ENCODE measurements at regions not wholly inside any gene's neighbourhood (a gene's known extent, or its start where the extent isn't known, plus 50 kb on each side); places are given as distances from the start of the nearest gene placed in this dataset.
"Not testable (repeated sequence)": the region's sequence is repeated elsewhere in the genome, so short reads cannot be mapped to it uniquely, and the experiment has no call there.

- no peak for DNase-seq
These were observed 506.2 kb upstream of the SLC35B3 start for GRCh38 chr6:8941577-8941976.

GRCh38 chr6:8940356-8940755 lies 505.0 kb upstream of the SLC35B3 start:
- peak; percentile 11 for DNase-seq

DNA sequence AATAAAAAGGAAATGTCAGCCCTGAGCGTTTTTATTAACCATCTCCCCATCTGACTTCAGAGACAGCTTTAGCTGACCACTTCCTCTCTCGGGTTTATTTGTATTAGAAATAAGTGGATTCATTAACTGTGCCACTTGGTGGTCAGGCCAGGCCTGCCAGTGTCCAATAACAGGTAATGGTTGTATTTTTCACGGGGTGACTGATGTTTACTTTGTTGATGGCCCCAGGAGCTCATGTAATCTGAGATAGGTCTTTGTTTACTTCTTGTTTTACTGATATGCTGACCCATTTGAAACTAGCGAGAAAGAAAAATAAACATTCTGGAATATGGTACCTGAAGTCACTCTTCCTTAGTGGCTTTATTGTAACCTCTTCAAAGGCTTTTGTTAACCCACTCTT lies 504.3 kb upstream of the SLC35B3 start:
- peak; percentile 86 for DNase-seq

DNA sequence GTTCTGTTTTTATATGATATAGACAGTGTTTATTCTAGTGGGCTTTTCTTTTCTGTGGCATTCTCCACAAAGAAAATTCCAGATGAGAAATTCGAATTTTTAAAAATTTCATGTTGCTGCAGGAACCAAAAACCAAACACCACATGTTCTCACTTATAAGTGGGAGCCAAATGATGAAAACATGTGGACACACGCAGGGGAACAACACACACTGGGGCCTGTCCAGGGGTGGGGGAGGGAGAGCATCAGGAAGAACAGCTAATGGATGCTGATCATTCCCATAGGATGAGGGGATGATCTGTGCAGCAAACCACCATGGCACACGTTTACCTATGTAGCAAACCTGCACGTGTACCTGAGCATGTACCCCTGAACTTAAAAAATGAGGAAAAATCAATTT lies 499.0 kb upstream of the SLC35B3 start:
- DNase-seq = no peak

GRCh38 chr6:8930009-8930408 lies 494.7 kb upstream of the SLC35B3 start:
- DNase-seq = no peak

DNA sequence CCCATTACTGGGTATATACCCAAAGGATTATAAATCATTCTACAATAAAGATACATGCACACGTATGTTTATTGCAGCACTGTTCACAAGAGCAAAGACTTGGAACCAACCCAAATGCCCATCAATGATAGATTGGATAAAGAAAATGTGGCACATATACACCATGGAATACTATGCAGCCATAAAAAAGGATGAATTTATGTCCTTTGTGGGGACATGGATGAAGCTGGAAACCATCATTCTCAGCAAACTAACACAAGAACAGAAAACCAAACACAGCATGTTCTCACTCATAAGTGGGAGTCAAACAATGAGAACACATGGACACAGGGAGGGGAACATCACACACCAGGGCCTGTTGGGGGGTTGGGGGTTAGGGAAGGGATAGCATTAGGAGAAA lies 484.9 kb upstream of the SLC35B3 start:
- DNase-seq = not testable (repeated sequence)

- no peak for DNase-seq
These were observed 482.9 kb upstream of the SLC35B3 start for GRCh38 chr6:8918196-8918595.

- no peak for DNase-seq
These were observed 479.4 kb upstream of the SLC35B3 start for GRCh38 chr6:8914700-8915099.

DNA sequence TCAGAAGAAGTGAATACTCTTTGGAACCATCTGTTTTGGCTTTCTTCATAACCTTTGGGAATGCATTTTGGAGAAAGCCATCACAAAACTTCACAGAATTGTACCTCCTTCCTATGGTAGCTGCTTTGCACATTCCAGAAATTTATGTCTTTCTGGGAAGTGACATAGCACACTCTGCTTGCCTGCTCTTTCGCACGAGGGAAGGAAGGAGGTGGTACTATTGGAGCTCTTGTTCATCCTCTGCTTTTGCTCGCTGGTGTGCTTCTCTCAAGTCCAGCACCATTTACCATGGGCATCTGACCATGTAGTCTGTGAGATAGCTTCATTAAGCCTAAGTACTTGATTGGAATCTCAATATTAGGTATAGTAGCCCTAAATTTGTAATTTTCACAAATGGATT lies 473.3 kb upstream of the SLC35B3 start:
- no peak for DNase-seq

DNA sequence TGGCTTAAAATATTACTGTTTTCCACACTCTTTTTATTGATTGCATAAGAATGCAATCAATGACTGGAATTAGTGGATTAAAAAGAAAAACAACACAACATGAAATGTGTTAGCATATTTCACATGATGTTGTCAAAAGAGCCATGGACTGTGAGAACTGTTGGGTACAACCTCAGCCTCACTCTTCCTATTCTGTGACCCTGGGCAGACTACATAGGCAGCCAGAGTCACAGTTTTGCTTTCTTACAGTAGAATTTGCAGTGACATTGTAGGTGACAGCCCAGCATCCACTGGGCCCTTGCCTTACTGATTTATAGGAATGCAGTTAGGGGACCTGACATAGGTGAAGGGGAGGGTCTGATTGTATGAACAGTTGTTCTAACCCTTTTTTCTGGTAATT lies 471.4 kb upstream of the SLC35B3 start:
- no peak for DNase-seq

- no peak for DNase-seq
These were observed 470.4 kb upstream of the SLC35B3 start for GRCh38 chr6:8905757-8906156.

GRCh38 chr6:8904754-8905153 lies 469.4 kb upstream of the SLC35B3 start:
- DNase-seq = no peak

- no peak for DNase-seq
These were observed 464.7 kb upstream of the SLC35B3 start for GRCh38 chr6:8900056-8900455.

GRCh38 chr6:8889514-8889913 lies 454.2 kb upstream of the SLC35B3 start:
- DNase-seq = no peak

DNA sequence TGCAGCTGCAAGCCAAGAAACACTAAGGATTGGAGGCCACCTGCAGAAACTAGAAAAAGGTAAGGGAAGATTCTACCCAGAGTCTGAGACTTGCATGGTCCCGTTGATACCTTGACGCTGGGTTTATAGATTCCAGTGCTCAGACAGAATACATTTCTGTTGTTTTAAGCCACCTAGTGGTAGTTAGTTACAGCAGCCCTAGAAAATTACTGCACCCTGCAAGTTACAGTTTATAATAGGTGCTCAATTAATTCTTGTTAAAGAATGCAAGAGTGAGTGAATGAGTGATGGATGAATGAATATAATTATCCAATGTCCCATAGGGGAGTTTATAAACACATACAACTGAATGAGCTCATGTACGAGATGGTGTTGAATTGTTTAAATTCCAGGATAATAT lies 453.1 kb upstream of the SLC35B3 start:
- DNase-seq = no peak

GRCh38 chr6:8881663-8882062 lies 446.3 kb upstream of the SLC35B3 start:
- DNase-seq = no peak

- DNase-seq = no peak
These were observed 444.0 kb upstream of the SLC35B3 start for GRCh38 chr6:8879334-8879733.

- DNase-seq = no peak
These were observed 440.6 kb upstream of the SLC35B3 start for GRCh38 chr6:8875986-8876385.

GRCh38 chr6:8872589-8872988 lies 437.2 kb upstream of the SLC35B3 start:
- no peak for DNase-seq

DNA sequence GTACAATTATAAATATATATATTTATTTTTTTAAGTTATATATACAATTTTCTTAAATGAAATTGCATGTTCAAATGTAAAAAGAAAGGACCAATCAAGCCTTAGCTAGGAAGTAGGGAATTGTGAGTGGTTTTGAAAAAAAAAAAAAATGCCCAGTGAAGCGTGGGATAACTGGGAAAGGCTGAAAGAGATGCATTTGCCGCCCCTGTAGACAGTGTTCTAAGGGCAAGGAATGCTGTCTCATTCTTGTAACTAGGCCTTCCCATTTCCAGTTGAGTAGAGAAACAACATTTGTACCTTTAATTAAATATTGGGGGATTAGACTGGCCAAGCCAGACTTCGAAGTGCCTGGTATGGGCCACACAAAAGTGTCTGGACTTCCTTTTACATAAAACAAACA lies 430.1 kb upstream of the SLC35B3 start:
- no peak for DNase-seq

GRCh38 chr6:8860671-8861070 lies 425.3 kb upstream of the SLC35B3 start:
- DNase-seq = no peak

- DNase-seq = no peak
These were observed 424.2 kb upstream of the SLC35B3 start for GRCh38 chr6:8859501-8859900.

DNA sequence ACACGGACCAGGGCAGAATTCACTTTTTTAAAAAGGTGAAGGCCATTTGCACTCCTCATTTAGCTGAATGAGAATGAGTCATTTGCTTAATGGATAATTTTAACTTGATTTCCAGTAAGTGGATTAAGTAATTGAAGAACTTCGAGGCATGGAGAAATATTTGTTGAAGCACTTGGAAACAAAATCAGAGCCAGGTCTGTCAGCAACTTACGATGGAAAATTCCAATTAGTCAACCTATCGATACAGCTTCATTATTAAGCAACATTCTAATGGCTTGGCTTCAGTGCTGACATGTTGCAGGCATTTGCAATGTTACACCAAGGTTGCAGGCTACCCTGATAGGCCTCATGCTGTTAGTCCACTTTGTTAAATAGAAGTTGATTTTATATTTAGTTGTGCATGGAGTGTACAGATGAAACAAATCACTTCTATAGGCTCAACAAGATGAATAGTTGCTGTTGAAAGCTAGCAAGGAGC lies 423.5 kb upstream of the SLC35B3 start:
- DNase-seq = no peak

GRCh38 chr6:8857160-8857559 lies 421.8 kb upstream of the SLC35B3 start:
- DNase-seq = no peak

DNA sequence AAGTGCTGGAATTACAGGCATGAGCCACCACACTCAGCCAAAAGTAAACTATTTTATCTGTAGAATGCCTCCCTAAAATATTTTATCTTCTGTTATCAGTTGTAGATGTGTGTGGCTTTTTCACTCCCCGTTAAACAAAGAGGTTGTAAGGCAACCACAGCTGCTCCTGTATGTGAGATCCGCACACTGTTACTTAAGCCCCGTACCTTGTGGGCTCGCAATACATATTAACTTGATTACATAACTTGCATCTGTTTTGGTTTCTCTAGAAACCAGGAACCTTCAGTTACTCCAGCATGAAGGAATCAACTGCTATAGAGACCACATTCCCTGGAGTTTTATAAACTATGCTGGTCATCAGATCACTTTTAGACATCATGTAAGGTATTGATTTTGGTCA lies 420.1 kb upstream of the SLC35B3 start:
- no peak for DNase-seq

DNA sequence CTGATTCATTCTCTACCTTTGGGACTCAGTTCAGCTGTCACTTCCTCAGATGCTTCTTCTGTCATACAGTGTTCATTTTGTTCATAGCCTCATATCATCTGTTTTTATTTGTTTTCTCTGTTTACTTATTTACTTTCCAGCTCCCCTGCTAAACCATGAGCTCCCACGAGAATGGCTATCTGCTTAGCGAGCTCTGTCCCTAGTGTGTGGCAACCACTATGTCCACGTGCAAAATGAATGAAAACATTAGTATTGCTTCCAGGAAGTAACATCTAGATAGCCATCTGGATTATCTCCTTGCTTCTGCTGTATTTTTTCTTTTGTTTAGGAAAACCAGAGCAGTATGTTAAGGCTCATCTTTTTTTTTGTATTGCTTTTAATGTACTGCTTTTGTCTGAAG lies 417.0 kb upstream of the SLC35B3 start:
- no peak for DNase-seq

Measured in DMS153 (cell line).